Suprapubic skin (tissue), 4 donors: ENCODE measurements at regions not wholly inside any gene's neighbourhood (a gene's known extent, or its start where the extent isn't known, plus 50 kb on each side); places are given as distances from the start of the nearest gene placed in this dataset.

ENCODE experiments used
- DNase-seq, 2 donors: peaks; one replicate each; pipeline ENCODE4 v3.0.0-alpha.2; 2019; ENCODE audit warnings: low spot score in 2 of 2
- H3K27ac ChIP-seq: fragments of 200-600 bp; sonication (generic); one replicate; pipeline ENCODE4 v1.5.1; 2019
- H3K27me3 ChIP-seq: fragments of 200-600 bp; sonication (generic); one replicate; pipeline ENCODE4 v1.5.1; 2019
- H3K36me3 ChIP-seq: fragments of 200-600 bp; sonication (generic); one replicate; pipeline ENCODE4 v1.5.1; 2019
- H3K4me1 ChIP-seq: fragments of 200-600 bp; sonication (generic); one replicate; pipeline ENCODE4 v1.5.1; 2019
- H3K4me3 ChIP-seq: fragments of 200-600 bp; sonication (generic); one replicate; pipeline ENCODE4 v1.5.1; 2019; ENCODE audit warnings: mild to moderate bottlenecking
- H3K9me3 ChIP-seq: fragments of 200-600 bp; sonication (generic); one replicate; pipeline ENCODE4 v1.5.1; 2019
- EP300 ChIP-seq: sonication (generic); formaldehyde crosslinking; IDR thresholded peaks from one replicate; pipeline ENCODE4 v1.6.1; 2017; ENCODE audit warnings: antibody characterized with exemption
- POLR2A ChIP-seq, 2 donors: fragments of 450-650 bp; IDR thresholded peaks; one replicate each; pipeline ENCODE4 v1.6.1; 2017; ENCODE audit warnings: antibody characterized with exemption in 2 of 2, mild to moderate bottlenecking in 2 of 2, moderate library complexity in 2 of 2
- POLR2AphosphoS5 ChIP-seq, 3 donors: sonication (generic); formaldehyde crosslinking; IDR thresholded peaks; one replicate each; pipeline ENCODE4 v1.6.1; 2017; ENCODE audit warnings: antibody characterized with exemption in 3 of 3
- WGBS: methylation state at CpG from one replicate; pipeline ENCODE4 v1.1.5; 2018; 5-methylcytosine and 5-hydroxymethylcytosine counted together
- TF ChIP-seq, protein P1 (sequence below), 2 donors: fragments of 200-600 bp in 1 of 2; fragments of 450-650 bp in 1 of 2; sonication (generic) in 1 of 2; IDR thresholded peaks; one replicate each; pipeline ENCODE4 v1.5.1; 2016 to 2019; ENCODE audit warnings: antibody characterized with exemption in 2 of 2, mild to moderate bottlenecking in 1 of 2, moderate library complexity in 1 of 2

GRCh38 chr1:80258659-80259058 lies 1252.1 kb upstream of the ADGRL4 start:
- no peaks in the 10 kb centered on the region for H3K27me3 ChIP-seq
- H3K9me3 ChIP-seq: no peaks in the 10 kb centered on the region
- H3K27ac ChIP-seq: no peak overlapping the region
- H3K4me3 ChIP-seq: no peak overlapping the region
- H3K36me3 ChIP-seq: no peaks in the 10 kb centered on the region
- WGBS: 48% methylated on average over 1 of the region's 1 CpG
- DNase-seq: no peak
- no peaks in the 10 kb centered on the region for H3K4me1 ChIP-seq
- no peak for TF ChIP-seq POLR2AphosphoS5 (IDR thresholded peaks at IDR 0.05)
- no peak for TF ChIP-seq EP300
- no peak for TF ChIP-seq POLR2A (IDR thresholded peaks at IDR 0.05)
- TF ChIP-seq, protein P1, sequence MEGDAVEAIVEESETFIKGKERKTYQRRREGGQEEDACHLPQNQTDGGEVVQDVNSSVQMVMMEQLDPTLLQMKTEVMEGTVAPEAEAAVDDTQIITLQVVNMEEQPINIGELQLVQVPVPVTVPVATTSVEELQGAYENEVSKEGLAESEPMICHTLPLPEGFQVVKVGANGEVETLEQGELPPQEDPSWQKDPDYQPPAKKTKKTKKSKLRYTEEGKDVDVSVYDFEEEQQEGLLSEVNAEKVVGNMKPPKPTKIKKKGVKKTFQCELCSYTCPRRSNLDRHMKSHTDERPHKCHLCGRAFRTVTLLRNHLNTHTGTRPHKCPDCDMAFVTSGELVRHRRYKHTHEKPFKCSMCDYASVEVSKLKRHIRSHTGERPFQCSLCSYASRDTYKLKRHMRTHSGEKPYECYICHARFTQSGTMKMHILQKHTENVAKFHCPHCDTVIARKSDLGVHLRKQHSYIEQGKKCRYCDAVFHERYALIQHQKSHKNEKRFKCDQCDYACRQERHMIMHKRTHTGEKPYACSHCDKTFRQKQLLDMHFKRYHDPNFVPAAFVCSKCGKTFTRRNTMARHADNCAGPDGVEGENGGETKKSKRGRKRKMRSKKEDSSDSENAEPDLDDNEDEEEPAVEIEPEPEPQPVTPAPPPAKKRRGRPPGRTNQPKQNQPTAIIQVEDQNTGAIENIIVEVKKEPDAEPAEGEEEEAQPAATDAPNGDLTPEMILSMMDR (IDR thresholded peaks at IDR 0.05): no peak

- WGBS: 13% methylated on average over 1 of the region's 1 CpG
- no peak for DNase-seq
- Histone ChIP-seq H3K27ac (no peak overlapping the region), H3K4me1 (no peaks in the 10 kb centered on the region), H3K27me3 (no peaks in the 10 kb centered on the region), H3K4me3 (no peak overlapping the region), H3K36me3 (no peaks in the 10 kb centered on the region), H3K9me3 (no peaks in the 10 kb centered on the region)
- TF ChIP-seq POLR2A (IDR thresholded peaks at IDR 0.05) (no peak), POLR2AphosphoS5 (IDR thresholded peaks at IDR 0.05) (no peak), EP300 (no peak)
- TF ChIP-seq, protein P1 (IDR thresholded peaks at IDR 0.05): no peak
Measured at GRCh38 chr1:80251591-80251990, 1245.1 kb upstream of the ADGRL4 start.

DNA sequence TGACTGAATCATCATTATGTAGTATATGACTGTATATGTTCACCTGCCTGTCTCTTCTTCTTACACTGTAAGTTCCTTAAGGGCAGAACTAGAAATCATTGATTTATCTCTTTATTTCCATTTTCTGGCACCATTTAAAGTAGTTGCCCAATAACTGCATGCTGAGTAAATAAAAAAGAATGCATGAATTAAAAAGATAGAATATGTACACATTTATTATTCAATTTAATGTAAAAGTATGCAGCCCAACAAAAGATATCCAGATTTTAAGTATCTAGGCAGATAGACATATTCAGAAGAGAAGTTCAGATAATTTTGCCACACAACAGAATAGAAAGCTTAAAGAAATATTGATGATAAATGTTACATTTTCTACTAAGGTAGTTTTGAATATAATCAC lies 1244.6 kb upstream of the ADGRL4 start:
- no peak overlapping the region for H3K27ac ChIP-seq
- H3K9me3 ChIP-seq: no peaks in the 10 kb centered on the region
- H3K4me1 ChIP-seq: no peaks in the 10 kb centered on the region
- no peak overlapping the region for H3K4me3 ChIP-seq
- DNase-seq: no peak
- H3K36me3 ChIP-seq: no peaks in the 10 kb centered on the region
- H3K27me3 ChIP-seq: no peaks in the 10 kb centered on the region
- TF ChIP-seq, protein P1 (IDR thresholded peaks at IDR 0.05): no peak
- TF ChIP-seq POLR2AphosphoS5 (IDR thresholded peaks at IDR 0.05): no peak
- TF ChIP-seq EP300: no peak
- TF ChIP-seq POLR2A (IDR thresholded peaks at IDR 0.05): no peak

- Histone ChIP-seq H3K27ac (no peak overlapping the region), H3K4me3 (no peak overlapping the region), H3K36me3 (no peaks in the 10 kb centered on the region), H3K4me1 (no peaks in the 10 kb centered on the region), H3K27me3 (no peaks in the 10 kb centered on the region), H3K9me3 (no peaks in the 10 kb centered on the region)
- WGBS: 77% methylated on average over 3 of the region's 3 CpGs
- DNase-seq: no peak
- TF ChIP-seq, protein P1 (IDR thresholded peaks at IDR 0.05): no peak
- no peak for TF ChIP-seq POLR2A (IDR thresholded peaks at IDR 0.05)
- TF ChIP-seq POLR2AphosphoS5 (IDR thresholded peaks at IDR 0.05): no peak
- no peak for TF ChIP-seq EP300
Measured at GRCh38 chr1:80250573-80251168, 1244.1 kb upstream of the ADGRL4 start.

DNA sequence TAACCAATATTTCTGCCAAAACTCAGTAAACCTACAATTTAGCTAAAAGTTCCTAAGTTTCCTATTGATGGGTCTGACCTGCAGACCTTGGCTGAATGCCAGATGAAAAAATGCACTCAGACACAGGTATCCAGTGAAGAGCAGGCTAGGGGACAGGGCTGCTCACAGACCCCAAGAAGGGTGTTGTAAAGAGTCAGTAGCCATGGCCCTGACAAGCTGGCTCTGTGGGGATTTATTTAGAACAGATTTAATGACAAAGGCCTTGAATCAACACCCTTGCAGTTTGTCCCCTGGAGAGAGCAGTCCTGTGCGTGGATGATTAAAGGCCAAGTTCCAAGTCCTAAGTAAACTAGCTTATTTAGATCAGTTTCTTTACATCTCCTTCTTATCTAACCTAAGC lies 1243.2 kb upstream of the ADGRL4 start:
- 84% methylated on average over 1 of the region's 1 CpG for WGBS
- Histone ChIP-seq H3K27ac (no peak overlapping the region), H3K36me3 (no peaks in the 10 kb centered on the region), H3K27me3 (no peaks in the 10 kb centered on the region), H3K4me3 (no peak overlapping the region), H3K4me1 (no peaks in the 10 kb centered on the region), H3K9me3 (no peaks in the 10 kb centered on the region)
- DNase-seq: no peak
- no peak for TF ChIP-seq POLR2AphosphoS5 (IDR thresholded peaks at IDR 0.05)
- no peak for TF ChIP-seq POLR2A (IDR thresholded peaks at IDR 0.05)

- no peaks in the 10 kb centered on the region for H3K9me3 ChIP-seq
- no peaks in the 10 kb centered on the region for H3K27me3 ChIP-seq
- H3K4me1 ChIP-seq: no peaks in the 10 kb centered on the region
- no peak overlapping the region for H3K4me3 ChIP-seq
- no peak for DNase-seq
- H3K27ac ChIP-seq: no peak overlapping the region
- TF ChIP-seq EP300 (no peak), POLR2AphosphoS5 (IDR thresholded peaks at IDR 0.05) (no peak), POLR2A (IDR thresholded peaks at IDR 0.05) (no peak)
- TF ChIP-seq, protein P1 (IDR thresholded peaks at IDR 0.05): no peak
- no peaks in the 10 kb centered on the region for H3K36me3 ChIP-seq
Measured at GRCh38 chr1:80248886-80249285, 1242.4 kb upstream of the ADGRL4 start.
